ENCODE measurements at regions not wholly inside any gene's neighbourhood (a gene's known extent, or its start where the extent isn't known, plus 50 kb on each side); places are given as distances from the start of the nearest gene placed in this dataset.

DNA sequence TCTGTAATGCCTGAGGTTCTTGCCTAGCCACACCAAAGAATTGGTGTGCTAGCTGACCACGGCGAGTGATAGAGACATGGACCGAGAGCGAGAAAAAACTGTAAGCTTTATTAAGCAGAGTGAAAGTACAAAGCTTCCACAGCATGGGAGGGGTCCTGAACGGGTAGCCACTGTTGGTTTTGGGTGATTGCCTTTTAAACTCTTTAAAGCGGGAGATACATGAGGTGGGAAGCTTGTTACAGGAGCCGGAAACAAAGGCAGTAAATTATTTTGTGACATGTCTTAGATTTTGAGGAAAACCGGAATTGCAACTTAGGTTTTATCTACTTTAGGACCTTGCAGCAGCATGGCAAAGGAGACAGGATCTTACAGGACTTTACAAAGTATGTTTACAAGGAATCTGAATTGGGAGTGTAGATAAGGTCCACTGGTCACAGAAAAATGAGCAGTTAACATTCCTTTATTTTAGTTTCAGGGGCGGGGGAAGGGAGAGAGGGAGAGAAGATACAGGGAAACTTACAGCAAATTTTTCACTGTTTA lies 252.7 kb upstream of the MBL2 start:
- H3K27ac ChIP-seq = no peak overlapping the region
- intact Hi-C loops (cut with DNase I) = no loop called here
- no peak for ATAC-seq
- no peaks in the 10 kb centered on the region for H3K36me3 ChIP-seq
- H3K4me3 ChIP-seq = peak overlapping the region in 7 of 12 donors; percentile 5 to 43 (median 21)
- no peaks in the 10 kb centered on the region for H3K4me1 ChIP-seq
- DNase-seq = no peak
- H3K9me3 ChIP-seq = no peaks in the 10 kb centered on the region
- TF ChIP-seq POLR2A (IDR thresholded peaks at IDR 0.05) = no peak
- TF ChIP-seq, protein P1, sequence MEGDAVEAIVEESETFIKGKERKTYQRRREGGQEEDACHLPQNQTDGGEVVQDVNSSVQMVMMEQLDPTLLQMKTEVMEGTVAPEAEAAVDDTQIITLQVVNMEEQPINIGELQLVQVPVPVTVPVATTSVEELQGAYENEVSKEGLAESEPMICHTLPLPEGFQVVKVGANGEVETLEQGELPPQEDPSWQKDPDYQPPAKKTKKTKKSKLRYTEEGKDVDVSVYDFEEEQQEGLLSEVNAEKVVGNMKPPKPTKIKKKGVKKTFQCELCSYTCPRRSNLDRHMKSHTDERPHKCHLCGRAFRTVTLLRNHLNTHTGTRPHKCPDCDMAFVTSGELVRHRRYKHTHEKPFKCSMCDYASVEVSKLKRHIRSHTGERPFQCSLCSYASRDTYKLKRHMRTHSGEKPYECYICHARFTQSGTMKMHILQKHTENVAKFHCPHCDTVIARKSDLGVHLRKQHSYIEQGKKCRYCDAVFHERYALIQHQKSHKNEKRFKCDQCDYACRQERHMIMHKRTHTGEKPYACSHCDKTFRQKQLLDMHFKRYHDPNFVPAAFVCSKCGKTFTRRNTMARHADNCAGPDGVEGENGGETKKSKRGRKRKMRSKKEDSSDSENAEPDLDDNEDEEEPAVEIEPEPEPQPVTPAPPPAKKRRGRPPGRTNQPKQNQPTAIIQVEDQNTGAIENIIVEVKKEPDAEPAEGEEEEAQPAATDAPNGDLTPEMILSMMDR (IDR thresholded peaks at IDR 0.05) = no peak
- 21 to 29% (median 24%) methylated on average over 9 of the region's 9 CpGs for WGBS, 4 donors
- H3K27me3 ChIP-seq = no peaks in the 10 kb centered on the region

DNA sequence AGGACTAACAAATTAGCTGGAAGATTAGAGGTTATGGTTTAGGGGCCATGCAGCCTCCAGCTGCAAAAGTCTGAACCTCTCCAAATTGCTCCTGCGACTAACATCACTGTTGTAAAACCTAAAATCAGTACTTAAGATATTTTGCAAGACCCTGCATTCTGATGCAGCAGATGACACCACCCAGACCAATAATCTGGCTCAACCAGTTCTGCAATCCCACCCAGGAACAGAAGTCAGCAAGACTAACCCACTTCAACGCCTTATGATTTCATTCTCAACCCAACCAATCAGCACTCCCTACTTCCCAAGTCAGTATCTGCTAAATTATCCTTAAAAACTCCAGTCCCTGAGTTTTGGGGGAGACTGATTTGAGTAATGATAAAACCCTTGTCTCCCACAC lies 250.8 kb upstream of the MBL2 start:
- WGBS, 4 donors = 73 to 92% (median 78%) methylated on average over 2 of the region's 2 CpGs
- TF ChIP-seq POLR2A (IDR thresholded peaks at IDR 0.05) = no peak
- TF ChIP-seq, protein P1 (IDR thresholded peaks at IDR 0.05) = no peak
- H3K4me3 ChIP-seq = no peak overlapping the region
- no peaks in the 10 kb centered on the region for H3K4me1 ChIP-seq
- H3K27me3 ChIP-seq = no peaks in the 10 kb centered on the region
- intact Hi-C loops (cut with DNase I) = no loop called here
- H3K36me3 ChIP-seq = no peaks in the 10 kb centered on the region
- H3K27ac ChIP-seq = no peak overlapping the region
- DNase-seq = no peak
- no peaks in the 10 kb centered on the region for H3K9me3 ChIP-seq
- ATAC-seq = no peak

DNA sequence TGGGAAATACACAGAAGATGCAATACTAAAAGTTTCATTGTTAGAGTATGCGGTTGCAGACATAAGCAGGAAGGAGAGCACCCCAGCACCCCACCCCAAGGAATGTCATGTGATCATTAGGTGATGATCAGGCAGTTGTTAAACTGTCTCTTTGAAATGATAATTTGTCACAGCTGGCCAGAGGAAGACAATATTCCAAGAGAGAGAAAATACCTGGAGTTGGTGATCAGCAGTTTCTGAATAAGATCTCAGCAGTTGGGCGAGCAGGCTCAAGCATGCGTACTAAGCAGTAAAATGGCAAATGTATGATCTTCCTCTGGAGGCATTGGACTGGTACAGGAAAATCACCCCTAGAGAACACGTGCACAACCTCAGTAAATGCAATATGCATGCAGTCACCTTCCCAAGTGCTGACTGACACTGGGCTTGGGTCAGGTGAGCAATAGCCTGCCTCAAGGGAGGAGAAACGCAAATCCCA lies 250.1 kb upstream of the MBL2 start:
- Histone ChIP-seq H3K4me1 (no peaks in the 10 kb centered on the region), H3K36me3 (no peaks in the 10 kb centered on the region), H3K4me3 (no peak overlapping the region), H3K27me3 (no peaks in the 10 kb centered on the region), H3K9me3 (no peaks in the 10 kb centered on the region), H3K27ac (no peak overlapping the region)
- ATAC-seq = no peak
- TF ChIP-seq, protein P1 (IDR thresholded peaks at IDR 0.05) = no peak
- no peak for TF ChIP-seq POLR2A (IDR thresholded peaks at IDR 0.05)
- intact Hi-C loops (cut with DNase I) = no loop called here
- DNase-seq = no peak
- WGBS, 4 donors = 72 to 84% (median 78%) methylated on average over 5 of the region's 5 CpGs

DNA sequence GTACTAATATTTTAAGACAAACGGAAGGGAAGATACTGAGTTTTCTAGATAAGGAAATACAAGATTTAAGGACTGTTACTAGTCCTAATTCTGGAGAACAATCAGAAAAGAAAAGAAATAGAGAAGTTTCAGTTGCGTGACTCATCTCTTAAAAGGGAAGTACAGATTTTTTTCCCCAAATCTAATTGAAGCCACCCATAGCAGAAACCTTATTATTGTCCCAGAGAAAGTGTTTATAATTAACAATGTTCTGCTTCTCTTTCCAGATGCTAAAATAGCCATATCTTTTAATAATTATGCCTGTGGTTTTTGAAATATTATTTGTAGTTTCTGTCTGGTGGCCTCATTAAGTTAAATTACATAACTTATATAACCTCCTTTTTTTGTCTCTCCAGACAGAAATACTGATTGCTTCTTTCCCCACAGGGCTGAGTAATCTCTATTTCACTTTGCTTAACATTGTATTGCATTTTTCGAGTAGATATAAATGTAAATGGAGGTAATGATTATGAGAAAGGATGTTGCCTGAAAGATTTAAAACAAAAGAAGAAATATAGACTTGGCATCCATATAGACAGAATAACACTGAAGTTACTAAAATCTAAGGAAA lies 240.7 kb upstream of the MBL2 start:
- Histone ChIP-seq H3K4me3 (no peak overlapping the region), H3K4me1 (peaks cover 0 to 7% (median 0%) of the 10 kb centered on the region in 12 donors), H3K27me3 (no peaks in the 10 kb centered on the region), H3K27ac (no peak overlapping the region), H3K36me3 (no peaks in the 10 kb centered on the region), H3K9me3 (no peaks in the 10 kb centered on the region)
- intact Hi-C loops (cut with DNase I) = no loop called here
- no peak for ATAC-seq
- no peak for DNase-seq
- WGBS, 4 donors = 45 to 60% (median 52%) methylated on average over 3 of the region's 3 CpGs
- no peak for TF ChIP-seq POLR2A (IDR thresholded peaks at IDR 0.05)
- TF ChIP-seq, protein P1 (IDR thresholded peaks at IDR 0.05) = no peak

Measured in heart left ventricle (tissue), 16 donors.